ENCODE measurements at regions not wholly inside any gene's neighbourhood (a gene's known extent, or its start where the extent isn't known, plus 50 kb on each side); places are given as distances from the start of the nearest gene placed in this dataset.

GRCh38 chr20:16914277-16914676 is 166.1 kb downstream of the OTOR start:
- no peak for DNase-seq (ENCODE audit: low read depth, low spot score)
- H3K9me3 ChIP-seq (ENCODE audit: control insufficient read depth, insufficient read depth, low read length) = peaks cover 14% of the 10 kb centered on the region
- H3K27ac ChIP-seq (ENCODE audit: low read depth, low read length) = no peak overlapping the region
- H3K27me3 ChIP-seq (ENCODE audit: control insufficient read depth, insufficient read depth, low read length) = no peaks in the 10 kb centered on the region
- no peak overlapping the region for H3K4me3 ChIP-seq (ENCODE audit: low read depth, low read length)
- CTCF ChIA-PET = interaction anchor here (0.8 kb wide), 1 partner anchor 10 kb away, joined by 3 read pairs; no protein-coding TSS in a partner anchor
- no peak for TF ChIP-seq CTCF (IDR thresholded peaks at IDR 0.05; ENCODE audit: low read depth, low read length)
- POLR2A ChIA-PET = no interaction called here

GRCh38 chr20:16916165-16916564 is 168.0 kb downstream of the OTOR start:
- Histone ChIP-seq H3K9me3 (ENCODE audit: control insufficient read depth, insufficient read depth, low read length) (peaks cover 14% of the 10 kb centered on the region), H3K27me3 (ENCODE audit: control insufficient read depth, insufficient read depth, low read length) (no peaks in the 10 kb centered on the region), H3K4me3 (ENCODE audit: low read depth, low read length) (no peak overlapping the region), H3K27ac (ENCODE audit: low read depth, low read length) (no peak overlapping the region)
- no peak for TF ChIP-seq CTCF (IDR thresholded peaks at IDR 0.05; ENCODE audit: low read depth, low read length)
- POLR2A ChIA-PET = no interaction called here
- DNase-seq (ENCODE audit: low read depth, low spot score) = no peak
- CTCF ChIA-PET = interaction anchor here (0.6 to 1.2 kb wide), 2 partner anchors 12 to 84 kb away, joined by 3 to 5 read pairs; no protein-coding TSS in a partner anchor

- H3K4me3 ChIP-seq (ENCODE audit: low read depth, low read length) = no peak overlapping the region
- TF ChIP-seq CTCF (IDR thresholded peaks at IDR 0.05; ENCODE audit: low read depth, low read length) = no peak
- POLR2A ChIA-PET = no interaction called here
- DNase-seq (ENCODE audit: low read depth, low spot score) = no peak
- CTCF ChIA-PET = no interaction called here
- H3K27ac ChIP-seq (ENCODE audit: low read depth, low read length) = no peak overlapping the region
- peaks cover 14% of the 10 kb centered on the region for H3K9me3 ChIP-seq (ENCODE audit: control insufficient read depth, insufficient read depth, low read length)
- no peaks in the 10 kb centered on the region for H3K27me3 ChIP-seq (ENCODE audit: control insufficient read depth, insufficient read depth, low read length)
Measured at GRCh38 chr20:16917636-16918035, 169.5 kb downstream of the OTOR start.

- CTCF ChIA-PET = no interaction called here
- no peak overlapping the region for H3K4me3 ChIP-seq (ENCODE audit: low read depth, low read length)
- H3K27ac ChIP-seq (ENCODE audit: low read depth, low read length) = no peak overlapping the region
- peaks cover 14% of the 10 kb centered on the region for H3K9me3 ChIP-seq (ENCODE audit: control insufficient read depth, insufficient read depth, low read length)
- POLR2A ChIA-PET = no interaction called here
- no peaks in the 10 kb centered on the region for H3K27me3 ChIP-seq (ENCODE audit: control insufficient read depth, insufficient read depth, low read length)
- no peak for TF ChIP-seq CTCF (IDR thresholded peaks at IDR 0.05; ENCODE audit: low read depth, low read length)
- DNase-seq (ENCODE audit: low read depth, low spot score) = no peak
Measured at GRCh38 chr20:16918366-16918765, 170.2 kb downstream of the OTOR start.

GRCh38 chr20:16919841-16920240 is 171.7 kb downstream of the OTOR start:
- CTCF ChIA-PET = no interaction called here
- no peak overlapping the region for H3K27ac ChIP-seq (ENCODE audit: low read depth, low read length)
- peaks cover 7% of the 10 kb centered on the region; the same call in 1 of the 2 replicates for H3K9me3 ChIP-seq (ENCODE audit: control insufficient read depth, insufficient read depth, low read length)
- no peak for TF ChIP-seq CTCF (IDR thresholded peaks at IDR 0.05; ENCODE audit: low read depth, low read length)
- no peak for DNase-seq (ENCODE audit: low read depth, low spot score)
- no peaks in the 10 kb centered on the region for H3K27me3 ChIP-seq (ENCODE audit: control insufficient read depth, insufficient read depth, low read length)
- POLR2A ChIA-PET = no interaction called here
- no peak overlapping the region for H3K4me3 ChIP-seq (ENCODE audit: low read depth, low read length)
